ENCODE measurements at regions not wholly inside any gene's neighbourhood (a gene's known extent, or its start where the extent isn't known, plus 50 kb on each side); places are given as distances from the start of the nearest gene placed in this dataset.

- DNase-seq = peak; percentile 25
These were observed 419.9 kb upstream of the HS6ST1 start for GRCh38 chr2:128738446-128739110.

DNA sequence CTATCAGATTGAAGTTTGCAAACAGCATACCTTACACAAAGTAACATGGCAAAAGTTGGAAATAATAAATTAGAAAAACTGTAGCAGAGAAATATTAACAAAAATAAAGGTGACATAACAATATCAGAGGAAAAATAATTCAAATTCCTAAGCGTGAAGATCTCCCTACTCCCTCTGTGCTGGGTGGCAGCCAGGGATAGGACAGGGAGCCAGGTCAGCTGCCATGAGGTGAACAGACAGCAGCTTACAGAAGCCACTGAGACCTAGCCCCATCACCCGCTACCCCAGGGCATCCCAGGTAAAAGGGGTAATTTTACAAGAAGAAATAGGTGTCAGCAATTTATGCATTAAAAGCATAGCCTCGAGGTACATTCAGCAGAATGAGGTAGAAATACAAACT, 423.8 kb upstream of the HS6ST1 start:
- no peak for DNase-seq

DNA sequence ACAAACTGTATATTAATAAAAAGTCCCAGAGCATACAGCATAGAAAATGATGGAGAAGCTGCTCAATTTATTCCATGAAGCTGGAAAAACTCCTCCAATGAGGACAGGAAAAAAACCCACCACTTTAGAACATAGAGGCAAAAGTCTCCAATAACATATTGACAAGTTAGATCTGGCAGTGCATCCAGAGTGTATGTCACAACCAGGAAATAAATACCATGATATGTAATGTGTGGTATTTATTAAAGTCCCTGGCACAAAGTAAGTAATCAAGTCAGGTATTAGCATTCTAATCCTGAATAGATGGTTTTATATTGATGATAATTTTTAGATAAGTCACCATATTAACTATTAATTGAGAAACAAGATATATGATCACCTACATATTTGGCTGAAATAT, 427.3 kb upstream of the HS6ST1 start:
- no peak for DNase-seq

DNA sequence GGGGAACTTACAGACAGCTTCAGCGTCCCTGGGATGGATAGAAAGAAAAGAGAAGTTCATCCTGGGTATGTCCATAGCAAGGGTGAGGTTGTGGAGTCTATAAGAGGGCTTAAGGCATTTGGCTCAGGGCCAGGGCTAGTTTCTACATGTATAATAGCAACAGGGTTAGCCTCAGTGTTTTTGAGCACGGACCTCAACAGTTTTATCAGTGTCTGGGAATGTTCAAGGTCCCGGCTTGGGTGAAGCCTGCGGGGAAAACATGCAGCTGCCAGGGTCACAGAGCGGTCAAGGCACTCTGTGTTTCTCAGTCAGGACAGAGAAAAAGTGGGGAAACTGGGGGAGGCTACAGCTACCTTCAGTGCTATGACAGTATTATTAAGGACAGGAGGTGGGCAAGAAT, 427.7 kb upstream of the HS6ST1 start:
- no peak for DNase-seq

DNA sequence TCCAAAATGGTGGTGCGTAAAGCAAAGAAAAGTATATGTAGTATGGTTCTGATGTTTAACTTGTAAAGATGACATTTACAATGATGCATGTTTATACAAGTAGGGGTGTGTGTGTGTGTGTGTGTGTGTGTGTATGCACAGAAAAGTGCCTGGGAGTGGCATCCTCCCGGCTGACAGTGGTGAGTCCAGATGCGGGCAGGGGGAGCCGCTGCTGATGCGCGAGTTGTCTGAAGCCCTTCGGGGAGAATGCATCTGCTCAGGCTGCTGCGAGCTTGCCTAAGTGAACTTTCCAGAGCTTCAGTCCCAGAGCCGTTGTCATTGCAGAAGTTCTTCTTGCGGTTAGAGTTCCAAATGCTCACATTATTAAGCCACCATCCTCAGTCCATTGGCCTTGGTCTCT, 429.7 kb upstream of the HS6ST1 start:
- no peak for DNase-seq

DNA sequence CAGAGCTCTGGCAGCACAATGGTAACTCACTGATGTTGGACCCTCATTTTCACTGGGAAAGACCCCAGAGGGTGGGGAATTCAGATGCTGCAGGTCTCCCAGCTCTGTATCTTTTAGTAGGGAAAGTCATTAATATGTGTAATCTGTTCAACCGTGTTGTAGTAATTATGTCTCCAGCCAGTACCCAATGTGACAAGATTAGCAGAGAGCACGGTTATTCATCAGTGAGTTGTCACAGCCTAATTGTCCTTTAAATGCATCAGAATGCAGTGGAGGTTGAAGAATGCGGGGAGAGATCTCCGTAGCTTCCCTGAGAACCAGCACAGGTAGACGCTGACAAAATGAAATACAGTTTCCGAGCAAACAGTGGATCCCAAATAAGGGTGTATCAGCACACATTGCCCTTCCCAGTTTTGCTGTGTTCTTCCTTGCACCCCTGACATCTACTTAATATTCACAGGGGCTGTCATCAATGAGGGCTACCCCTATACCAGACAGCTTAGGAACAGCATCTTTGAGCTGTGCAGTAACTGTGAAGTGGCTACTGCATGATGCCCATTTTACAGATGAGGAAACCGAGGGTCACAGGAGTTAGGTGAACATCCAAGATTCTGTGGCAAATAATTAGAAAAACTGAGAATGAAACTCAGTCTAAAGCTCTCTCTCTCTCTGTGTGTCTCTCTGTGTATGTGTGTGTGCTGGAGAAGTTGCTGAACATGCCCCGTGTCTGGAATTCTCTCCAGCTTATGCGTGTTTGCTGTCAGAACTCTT, 430.4 kb upstream of the HS6ST1 start:
- no peak for DNase-seq

DNA sequence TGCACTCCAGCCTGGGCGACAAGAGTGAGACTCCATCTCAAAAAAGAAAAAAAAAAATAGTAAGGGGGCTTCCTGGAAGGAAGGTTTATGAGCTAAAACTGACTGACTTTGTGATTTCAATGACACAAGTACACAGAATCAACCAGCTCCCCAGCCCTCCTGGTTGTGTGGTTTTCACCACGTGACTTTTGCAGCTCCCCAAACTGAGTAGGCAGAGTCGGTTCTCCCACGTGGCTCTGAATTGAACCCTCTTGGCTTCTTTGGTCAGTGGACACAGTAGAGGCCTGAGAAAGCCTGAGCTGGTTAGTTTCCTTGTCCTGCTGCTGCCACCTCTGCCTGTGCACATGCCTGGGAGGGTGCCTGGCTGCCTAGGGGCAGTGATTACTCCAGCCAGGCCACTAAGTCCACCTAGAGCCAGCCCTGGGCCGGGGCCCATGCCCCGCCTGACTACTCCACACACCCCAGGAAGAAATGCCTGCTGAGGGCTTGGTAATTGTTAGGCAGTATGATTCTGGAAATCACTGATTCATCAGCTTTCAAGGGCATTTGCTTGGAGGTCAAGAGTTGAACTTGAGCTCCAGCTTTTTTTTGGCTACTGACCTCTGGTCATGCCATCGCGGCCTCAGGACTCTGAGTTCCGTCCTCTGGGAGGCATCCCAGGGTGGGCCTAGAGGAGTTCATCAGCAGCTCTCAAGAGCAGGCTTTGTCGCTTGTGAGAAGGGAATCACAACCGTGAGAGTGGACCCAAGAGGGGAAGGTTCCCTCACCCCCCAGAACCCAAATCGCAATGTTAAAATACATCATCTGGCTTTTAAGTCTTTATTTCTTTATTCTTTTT, 431.9 kb upstream of the HS6ST1 start:
- DNase-seq = no peak

DNA sequence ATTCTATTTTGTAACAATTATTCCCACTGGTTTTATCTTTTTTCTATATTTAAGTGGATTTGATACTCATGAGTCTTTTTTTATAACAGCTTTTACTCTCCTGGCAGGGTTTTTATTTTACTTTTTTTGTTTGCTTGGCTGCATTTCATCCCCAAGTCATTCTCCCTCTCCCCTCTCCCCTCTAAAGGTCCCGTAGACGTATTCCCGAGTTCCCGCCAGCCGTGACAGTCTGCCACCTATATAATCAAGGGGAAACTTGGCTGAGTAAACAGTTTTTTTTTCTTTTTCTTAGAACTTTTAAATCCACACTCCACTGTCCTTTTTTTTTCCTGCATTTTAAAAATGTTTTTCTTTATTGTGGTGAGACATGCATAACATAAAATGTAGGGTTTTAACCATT, 433.1 kb upstream of the HS6ST1 start:
- no peak for DNase-seq

DNA sequence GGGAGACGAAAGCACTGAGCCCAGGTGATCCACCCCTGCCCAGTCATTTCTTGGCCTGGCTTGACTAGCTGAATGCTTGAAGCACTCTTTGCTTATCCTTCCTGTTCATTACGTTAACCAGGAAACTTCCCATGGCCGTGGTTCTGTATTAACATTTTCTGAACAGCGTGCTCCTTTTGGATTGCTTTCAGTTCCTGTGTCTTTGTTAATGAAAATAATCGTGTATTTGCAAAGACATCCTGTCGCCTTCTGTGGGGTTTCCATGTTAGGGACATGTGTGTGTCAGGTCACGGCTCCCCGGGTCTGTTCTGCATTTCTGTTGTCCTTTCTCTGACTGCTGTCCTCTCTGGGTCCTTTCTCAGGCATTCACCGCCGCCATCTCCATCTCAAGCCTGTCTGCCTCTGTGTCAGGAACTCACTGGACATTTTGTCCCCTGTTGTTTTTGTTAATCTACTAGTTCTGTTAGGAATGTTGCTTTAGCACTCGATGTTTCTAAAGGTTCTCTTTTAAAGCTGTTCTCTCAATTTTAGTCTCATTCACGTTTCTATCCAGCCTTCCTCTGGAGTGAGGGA, 434.1 kb upstream of the HS6ST1 start:
- no peak for DNase-seq

GRCh38 chr2:128753321-128753720, 434.7 kb upstream of the HS6ST1 start:
- no peak for DNase-seq

DNA sequence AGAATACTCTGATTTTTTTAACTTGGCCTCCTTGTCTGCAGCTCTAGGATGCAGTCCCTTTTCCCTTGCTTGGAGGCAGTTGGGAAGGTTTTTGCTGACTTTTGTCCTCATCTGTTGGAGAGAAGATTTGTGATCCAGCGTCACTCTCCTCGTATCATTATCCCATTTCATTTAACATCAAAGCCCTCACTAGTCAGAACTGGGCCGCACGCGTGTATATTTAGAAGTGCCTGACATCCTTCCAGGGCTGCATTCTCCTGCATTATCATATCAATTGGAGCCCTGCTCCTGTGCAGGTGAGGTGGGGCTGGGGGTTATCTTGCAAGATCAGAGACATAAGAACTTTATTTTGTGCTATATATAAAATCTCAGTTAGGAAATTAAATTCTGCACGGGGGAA, 435.1 kb upstream of the HS6ST1 start:
- no peak for DNase-seq

DNA sequence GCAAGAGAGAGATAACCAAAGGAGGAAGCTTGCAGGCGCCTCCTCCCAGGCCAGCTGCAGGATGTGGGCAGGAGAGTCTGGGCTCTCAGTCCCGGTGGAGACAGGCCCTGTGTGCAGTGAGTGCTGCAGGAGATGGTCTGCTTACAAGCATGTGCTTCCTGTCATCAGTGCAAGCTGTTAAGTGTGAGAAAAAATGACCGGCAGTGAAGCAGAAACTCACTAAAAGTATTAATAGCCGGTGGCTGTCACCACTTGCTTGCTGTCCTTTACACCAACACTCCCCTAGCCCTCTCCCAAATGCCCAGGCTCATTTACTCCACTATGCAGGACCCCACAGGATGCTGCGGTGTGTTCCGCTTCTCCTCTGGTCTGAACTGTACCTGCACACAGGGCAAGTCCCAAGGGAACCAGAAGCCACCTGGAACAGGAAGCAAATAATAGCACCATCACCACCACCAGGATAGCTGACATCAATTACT, 435.6 kb upstream of the HS6ST1 start:
- no peak for DNase-seq

- DNase-seq = no peak
These were observed 437.2 kb upstream of the HS6ST1 start for GRCh38 chr2:128755695-128756364.

GRCh38 chr2:128756365-128756717, 437.7 kb upstream of the HS6ST1 start:
- no peak for DNase-seq

GRCh38 chr2:128765811-128766210, 447.1 kb upstream of the HS6ST1 start:
- DNase-seq = no peak

GRCh38 chr2:128768041-128768440, 449.4 kb upstream of the HS6ST1 start:
- DNase-seq = no peak

- DNase-seq = peak; percentile 8
These were observed 450.9 kb upstream of the HS6ST1 start for GRCh38 chr2:128769457-128770142.

DNA sequence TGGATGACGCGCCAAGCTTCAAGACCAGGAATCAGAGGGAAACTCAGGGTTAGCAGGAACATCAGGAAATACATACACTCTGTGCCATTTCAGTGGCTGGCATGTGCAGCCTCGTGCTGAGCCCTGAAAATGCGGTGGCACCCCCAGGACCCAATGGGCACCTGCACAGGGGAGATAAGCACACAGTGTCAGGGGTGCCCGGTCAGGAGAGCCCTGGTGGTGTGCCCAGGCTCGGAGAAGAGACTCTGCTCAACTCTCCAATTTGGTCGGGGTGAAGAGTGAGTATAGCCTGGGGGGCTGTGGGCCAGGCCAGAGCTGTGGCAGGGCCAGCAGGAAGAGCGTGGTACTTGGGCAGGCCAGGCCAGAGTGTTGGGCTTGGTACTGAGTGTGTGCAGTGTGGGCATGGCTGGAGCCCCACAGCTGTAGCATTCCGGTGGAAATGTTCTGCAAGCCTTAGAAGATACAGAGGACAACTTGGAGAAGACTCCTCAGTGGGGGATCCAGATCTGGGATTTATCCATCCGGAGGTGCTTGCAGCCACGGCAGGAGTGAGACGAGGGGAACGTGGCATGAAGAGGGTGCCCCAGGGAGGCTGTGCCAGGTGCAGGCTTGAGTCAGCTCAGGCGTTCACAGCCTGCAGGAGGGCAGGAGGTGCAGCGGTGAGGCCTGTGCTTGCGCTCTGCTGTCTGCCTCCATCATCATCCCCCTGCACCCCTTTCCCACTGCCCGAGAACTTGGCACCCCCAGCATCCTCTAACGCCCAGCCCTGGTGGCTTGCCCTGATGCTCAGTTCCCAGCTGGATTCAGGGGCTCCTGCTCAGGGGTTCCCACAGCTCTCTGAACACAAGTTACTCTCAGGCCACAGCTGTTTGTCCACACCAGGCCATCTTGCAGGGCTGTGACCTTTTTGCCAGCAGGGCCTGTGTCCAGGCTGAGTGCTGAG, 451.7 kb upstream of the HS6ST1 start:
- DNase-seq = peak; percentile 18

- DNase-seq = no peak
These were observed 452.7 kb upstream of the HS6ST1 start for GRCh38 chr2:128771401-128771800.

- DNase-seq = peak; percentile 22
These were observed 454.0 kb upstream of the HS6ST1 start for GRCh38 chr2:128772671-128773070.

All from activated CD8-positive, alpha-beta memory T cell treated with anti-CD3 and anti-CD28 coated beads, Interleukin-2, amount 50 U/mL, for 48 hours (primary cell).